HG03066 (cell line): ENCODE measurements at regions not wholly inside any gene's neighbourhood (a gene's known extent, or its start where the extent isn't known, plus 50 kb on each side); places are given as distances from the start of the nearest gene placed in this dataset.
A peak's percentile ranks its signal among the peaks of the same experiment; 100 is the strongest.
"Not testable (repeated sequence)": the region's sequence is repeated elsewhere in the genome, so short reads cannot be mapped to it uniquely, and the experiment has no call there.

ENCODE experiments used
- ATAC-seq: cut with Tn5 transposase; IDR thresholded peaks from one replicate; pipeline ENCODE4 v1.9.1; 2021; ENCODE audit warnings: low read depth; ENCODE audit not compliant: unreplicated experiment

GRCh38 chr14:35949920-35950513, 123.9 kb downstream of the BRMS1L start:
- ATAC-seq = no peak

- not testable (repeated sequence) for ATAC-seq
Observed at GRCh38 chr14:35947983-35948382, 121.8 kb downstream of the BRMS1L start.

GRCh38 chr14:35944847-35945246, 118.7 kb downstream of the BRMS1L start:
- no peak for ATAC-seq

- peak; percentile 65 for ATAC-seq
Observed at GRCh38 chr14:35940291-35940690, 114.2 kb downstream of the BRMS1L start.

- ATAC-seq = no peak
Observed at GRCh38 chr14:35938770-35939169, 112.6 kb downstream of the BRMS1L start.

GRCh38 chr14:35934499-35934898, 108.4 kb downstream of the BRMS1L start:
- peak; percentile 74 for ATAC-seq

GRCh38 chr14:35932659-35933159, 106.6 kb downstream of the BRMS1L start:
- no peak for ATAC-seq

GRCh38 chr14:35932136-35932535, 106.0 kb downstream of the BRMS1L start:
- no peak for ATAC-seq

GRCh38 chr14:35931346-35931745, 105.2 kb downstream of the BRMS1L start:
- ATAC-seq = no peak

- no peak for ATAC-seq
Observed at GRCh38 chr14:35929186-35929585, 103.0 kb downstream of the BRMS1L start.

GRCh38 chr14:35927727-35928126, 101.6 kb downstream of the BRMS1L start:
- no peak for ATAC-seq

GRCh38 chr14:35925319-35925718, 99.2 kb downstream of the BRMS1L start:
- no peak for ATAC-seq

GRCh38 chr14:35922590-35922989, 96.5 kb downstream of the BRMS1L start:
- not testable (repeated sequence) for ATAC-seq

- no peak for ATAC-seq
Observed at GRCh38 chr14:35921745-35922144, 95.6 kb downstream of the BRMS1L start.
